ENCODE measurements at regions not wholly inside any gene's neighbourhood (a gene's known extent, or its start where the extent isn't known, plus 50 kb on each side); places are given as distances from the start of the nearest gene placed in this dataset.

DNA sequence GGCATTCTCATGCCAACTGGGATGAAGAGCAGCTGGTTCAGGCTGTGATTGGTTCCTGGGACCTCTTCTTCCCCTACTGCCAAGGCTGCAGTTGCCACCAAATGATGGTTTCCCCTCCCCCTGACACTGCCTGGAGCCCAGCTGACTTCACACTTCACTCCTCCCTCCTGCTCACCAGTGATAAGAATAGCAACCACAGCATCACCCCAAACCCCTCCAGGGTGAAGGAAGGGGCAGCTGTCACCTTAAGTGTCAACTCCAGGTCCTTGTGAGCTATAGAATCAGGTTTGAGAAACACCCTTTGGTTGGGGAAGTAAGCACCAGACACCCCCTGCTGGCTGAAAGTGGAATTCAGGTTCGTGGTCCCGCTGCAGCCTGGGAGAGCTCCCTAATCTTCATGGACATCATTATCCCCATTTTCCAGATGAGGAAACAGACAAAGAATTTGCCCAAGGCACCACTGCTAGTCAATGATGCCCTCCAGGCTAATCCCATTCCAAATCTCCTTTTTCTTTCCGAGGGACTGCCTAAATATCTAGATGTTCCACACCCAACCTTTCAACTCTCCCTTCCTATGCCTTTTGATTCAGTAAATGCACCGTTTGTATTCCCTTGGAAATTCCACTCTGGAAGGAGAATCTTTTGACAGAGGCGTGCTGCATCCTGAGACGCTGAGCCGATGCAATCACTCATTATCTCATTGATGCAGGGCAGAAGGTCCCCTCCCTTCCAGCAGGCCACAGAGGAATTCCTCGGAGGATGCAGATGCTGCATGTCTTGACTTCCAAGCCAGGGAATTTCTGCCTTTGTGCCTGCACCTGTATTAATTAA is 50.6 kb upstream of the UQCRFS1 start:
- no TSS peak for BruUV-seq (replicated peaks)
- H3K27ac ChIP-seq (ENCODE audit: low read length), result no peak overlapping the region
- ATAC-seq (peak; percentile 79), DNase-seq (ENCODE audit: low read depth, low spot score) (peak; percentile 18)
- no peaks in the 10 kb centered on the region for H3K9me3 ChIP-seq (ENCODE audit: control insufficient read depth, insufficient read depth, low read depth, low read length)
- POLR2A ChIA-PET, result interaction anchor here (0.7 kb wide), 1 partner anchor 191 kb away, joined by 4 read pairs; no protein-coding TSS in a partner anchor
- no peak for TF ChIP-seq SIN3A (IDR thresholded peaks at IDR 0.05; ENCODE audit: borderline replicate concordance, insufficient read depth, low read depth, low read length)
- no peak for TF ChIP-seq POLR2AphosphoS5 (IDR thresholded peaks at IDR 0.05; ENCODE audit: low read depth, low read length)
- TF ChIP-seq, protein P1, sequence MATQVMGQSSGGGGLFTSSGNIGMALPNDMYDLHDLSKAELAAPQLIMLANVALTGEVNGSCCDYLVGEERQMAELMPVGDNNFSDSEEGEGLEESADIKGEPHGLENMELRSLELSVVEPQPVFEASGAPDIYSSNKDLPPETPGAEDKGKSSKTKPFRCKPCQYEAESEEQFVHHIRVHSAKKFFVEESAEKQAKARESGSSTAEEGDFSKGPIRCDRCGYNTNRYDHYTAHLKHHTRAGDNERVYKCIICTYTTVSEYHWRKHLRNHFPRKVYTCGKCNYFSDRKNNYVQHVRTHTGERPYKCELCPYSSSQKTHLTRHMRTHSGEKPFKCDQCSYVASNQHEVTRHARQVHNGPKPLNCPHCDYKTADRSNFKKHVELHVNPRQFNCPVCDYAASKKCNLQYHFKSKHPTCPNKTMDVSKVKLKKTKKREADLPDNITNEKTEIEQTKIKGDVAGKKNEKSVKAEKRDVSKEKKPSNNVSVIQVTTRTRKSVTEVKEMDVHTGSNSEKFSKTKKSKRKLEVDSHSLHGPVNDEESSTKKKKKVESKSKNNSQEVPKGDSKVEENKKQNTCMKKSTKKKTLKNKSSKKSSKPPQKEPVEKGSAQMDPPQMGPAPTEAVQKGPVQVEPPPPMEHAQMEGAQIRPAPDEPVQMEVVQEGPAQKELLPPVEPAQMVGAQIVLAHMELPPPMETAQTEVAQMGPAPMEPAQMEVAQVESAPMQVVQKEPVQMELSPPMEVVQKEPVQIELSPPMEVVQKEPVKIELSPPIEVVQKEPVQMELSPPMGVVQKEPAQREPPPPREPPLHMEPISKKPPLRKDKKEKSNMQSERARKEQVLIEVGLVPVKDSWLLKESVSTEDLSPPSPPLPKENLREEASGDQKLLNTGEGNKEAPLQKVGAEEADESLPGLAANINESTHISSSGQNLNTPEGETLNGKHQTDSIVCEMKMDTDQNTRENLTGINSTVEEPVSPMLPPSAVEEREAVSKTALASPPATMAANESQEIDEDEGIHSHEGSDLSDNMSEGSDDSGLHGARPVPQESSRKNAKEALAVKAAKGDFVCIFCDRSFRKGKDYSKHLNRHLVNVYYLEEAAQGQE (IDR thresholded peaks at IDR 0.05; ENCODE audit: insufficient read depth in 1 of 2, low read depth in 2 of 2, low read length in 1 of 2), result no peak
- TF ChIP-seq TCF7L2 (IDR thresholded peaks at IDR 0.05; ENCODE audit: low read depth, low read length), result no peak
- TF ChIP-seq, protein P2, sequence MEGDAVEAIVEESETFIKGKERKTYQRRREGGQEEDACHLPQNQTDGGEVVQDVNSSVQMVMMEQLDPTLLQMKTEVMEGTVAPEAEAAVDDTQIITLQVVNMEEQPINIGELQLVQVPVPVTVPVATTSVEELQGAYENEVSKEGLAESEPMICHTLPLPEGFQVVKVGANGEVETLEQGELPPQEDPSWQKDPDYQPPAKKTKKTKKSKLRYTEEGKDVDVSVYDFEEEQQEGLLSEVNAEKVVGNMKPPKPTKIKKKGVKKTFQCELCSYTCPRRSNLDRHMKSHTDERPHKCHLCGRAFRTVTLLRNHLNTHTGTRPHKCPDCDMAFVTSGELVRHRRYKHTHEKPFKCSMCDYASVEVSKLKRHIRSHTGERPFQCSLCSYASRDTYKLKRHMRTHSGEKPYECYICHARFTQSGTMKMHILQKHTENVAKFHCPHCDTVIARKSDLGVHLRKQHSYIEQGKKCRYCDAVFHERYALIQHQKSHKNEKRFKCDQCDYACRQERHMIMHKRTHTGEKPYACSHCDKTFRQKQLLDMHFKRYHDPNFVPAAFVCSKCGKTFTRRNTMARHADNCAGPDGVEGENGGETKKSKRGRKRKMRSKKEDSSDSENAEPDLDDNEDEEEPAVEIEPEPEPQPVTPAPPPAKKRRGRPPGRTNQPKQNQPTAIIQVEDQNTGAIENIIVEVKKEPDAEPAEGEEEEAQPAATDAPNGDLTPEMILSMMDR (IDR thresholded peaks at IDR 0.05), result peak; percentile 95
- H3K4me3 ChIP-seq (ENCODE audit: low read depth in 2 of 2, low read length in 2 of 2), result no peak overlapping the region
- no peaks in the 10 kb centered on the region for H3K36me3 ChIP-seq (ENCODE audit: control insufficient read depth, insufficient read depth, low read length)
- in situ Hi-C loops (cut with HindIII; ENCODE audit: low pct_unique_long_range_greater_than_20kb, low sequenced_read_pairs), result no loop called here
- CTCF ChIA-PET, result interaction anchor here (0.5 to 1.2 kb wide), 10 partner anchors 10 to 527 kb away, joined by 3 to 11 read pairs (median 4); no protein-coding TSS in a partner anchor
- intact Hi-C loops (cut with micrococcal nuclease; ENCODE audit: unreplicated experiment), result loop anchor here (10.0 kb wide), 3 partner anchors 179 to 379 kb away; partner anchors contain the start of gene VSTM2B
- H3K4me1 ChIP-seq (ENCODE audit: control insufficient read depth, insufficient read depth, low read length), result no peaks in the 10 kb centered on the region
- peaks cover 2% of the 10 kb centered on the region; the same call in 1 of the 2 replicates for H3K27me3 ChIP-seq (ENCODE audit: control insufficient read depth, insufficient read depth, low read length)

DNA sequence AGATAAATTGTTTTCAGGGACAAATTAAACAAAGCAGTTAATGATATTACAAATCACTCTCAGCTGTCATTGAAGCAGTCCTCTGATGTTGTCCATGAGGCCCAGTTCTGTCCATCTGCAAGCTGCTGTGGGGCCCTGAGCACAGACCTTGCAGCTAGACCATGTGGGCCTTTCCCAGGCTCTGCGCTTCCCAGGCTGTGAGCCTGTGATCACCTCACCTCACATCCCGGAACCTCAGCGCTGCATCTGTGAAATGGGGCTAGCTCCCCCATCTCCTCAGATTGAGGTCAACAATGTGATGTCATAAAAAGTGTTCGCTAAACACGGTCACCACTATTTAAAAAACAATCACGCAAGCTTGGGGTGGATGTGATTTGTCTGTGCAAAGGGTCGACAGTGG is 51.9 kb upstream of the UQCRFS1 start:
- H3K9me3 ChIP-seq (ENCODE audit: control insufficient read depth, insufficient read depth, low read depth, low read length), result no peaks in the 10 kb centered on the region
- BruUV-seq (replicated peaks), result no TSS peak
- ChIA-PET POLR2A (no interaction called here), CTCF (no interaction called here)
- TF ChIP-seq, protein P2 (IDR thresholded peaks at IDR 0.05), result no peak
- TF ChIP-seq POLR2AphosphoS5 (IDR thresholded peaks at IDR 0.05; ENCODE audit: low read depth, low read length) (no peak), TCF7L2 (IDR thresholded peaks at IDR 0.05; ENCODE audit: low read depth, low read length) (no peak), SIN3A (IDR thresholded peaks at IDR 0.05; ENCODE audit: borderline replicate concordance, insufficient read depth, low read depth, low read length) (no peak)
- TF ChIP-seq, protein P1 (IDR thresholded peaks at IDR 0.05; ENCODE audit: insufficient read depth in 1 of 2, low read depth in 2 of 2, low read length in 1 of 2), result no peak
- H3K27me3 ChIP-seq (ENCODE audit: control insufficient read depth, insufficient read depth, low read length), result peaks cover 2% of the 10 kb centered on the region; the same call in 1 of the 2 replicates
- H3K4me1 ChIP-seq (ENCODE audit: control insufficient read depth, insufficient read depth, low read length), result no peaks in the 10 kb centered on the region
- in situ Hi-C loops (cut with HindIII; ENCODE audit: low pct_unique_long_range_greater_than_20kb, low sequenced_read_pairs), result no loop called here
- intact Hi-C loops (cut with micrococcal nuclease; ENCODE audit: unreplicated experiment), result loop anchor here (10.0 kb wide), 3 partner anchors 180 to 380 kb away; partner anchors contain the start of gene VSTM2B
- no peak for ATAC-seq
- no peaks in the 10 kb centered on the region for H3K36me3 ChIP-seq (ENCODE audit: control insufficient read depth, insufficient read depth, low read length)
- no peak overlapping the region for H3K27ac ChIP-seq (ENCODE audit: low read length)
- H3K4me3 ChIP-seq (ENCODE audit: low read depth in 2 of 2, low read length in 2 of 2), result no peak overlapping the region
- DNase-seq (ENCODE audit: low read depth, low spot score), result no peak
